Parathyroid adenoma (tissue), 2 donors: ENCODE measurements at regions not wholly inside any gene's neighbourhood (a gene's known extent, or its start where the extent isn't known, plus 50 kb on each side); places are given as distances from the start of the nearest gene placed in this dataset.

Experiments
- H2AFZ ChIP-seq: fragments of 300-600 bp; sonication (generic); one replicate; pipeline ENCODE4 v1.7.0; 2017; ENCODE audit warnings: antibody characterized with exemption, mild to moderate bottlenecking
- H3K27ac ChIP-seq: fragments of 300-600 bp; sonication (generic); one replicate; pipeline ENCODE4 v1.7.0; 2017
- H3K27me3 ChIP-seq: fragments of 300-600 bp; sonication (generic); one replicate; pipeline ENCODE4 v1.7.0; 2017; ENCODE audit warnings: low read length; ENCODE audit not compliant: control insufficient read depth, insufficient read depth
- H3K36me3 ChIP-seq: fragments of 300-600 bp; sonication (generic); one replicate; pipeline ENCODE4 v1.7.0; 2017; ENCODE audit warnings: low read length; ENCODE audit not compliant: control insufficient read depth, insufficient read depth
- H3K4me1 ChIP-seq: fragments of 300-600 bp; sonication (generic); one replicate; pipeline ENCODE4 v1.7.0; 2017; ENCODE audit warnings: control low read depth
- H3K4me2 ChIP-seq: fragments of 300-600 bp; sonication (generic); one replicate; pipeline ENCODE4 v1.7.0; 2017; ENCODE audit warnings: low read length
- H3K4me3 ChIP-seq: fragments of 300-600 bp; sonication (generic); one replicate; pipeline ENCODE4 v1.7.0; 2017; ENCODE audit warnings: low read depth, low read length
- H3K79me2 ChIP-seq: fragments of 300-600 bp; sonication (generic); one replicate; pipeline ENCODE4 v1.7.0; 2017; ENCODE audit warnings: control low read depth
- H3K9ac ChIP-seq: fragments of 300-600 bp; sonication (generic); one replicate; pipeline ENCODE4 v1.7.0; 2017; ENCODE audit warnings: mild to moderate bottlenecking
- H3K9me3 ChIP-seq: fragments of 300-600 bp; sonication (generic); one replicate; pipeline ENCODE4 v1.7.0; 2017; ENCODE audit warnings: low read length; ENCODE audit not compliant: control insufficient read depth
- TF ChIP-seq, protein P1 (sequence below): fragments of 300-600 bp; sonication (generic); IDR thresholded peaks from one replicate; pipeline ENCODE4 v1.7.0; 2017; ENCODE audit warnings: antibody characterized with exemption, mild to moderate bottlenecking
- donor health status: primary hyperparathyroidism.

DNA sequence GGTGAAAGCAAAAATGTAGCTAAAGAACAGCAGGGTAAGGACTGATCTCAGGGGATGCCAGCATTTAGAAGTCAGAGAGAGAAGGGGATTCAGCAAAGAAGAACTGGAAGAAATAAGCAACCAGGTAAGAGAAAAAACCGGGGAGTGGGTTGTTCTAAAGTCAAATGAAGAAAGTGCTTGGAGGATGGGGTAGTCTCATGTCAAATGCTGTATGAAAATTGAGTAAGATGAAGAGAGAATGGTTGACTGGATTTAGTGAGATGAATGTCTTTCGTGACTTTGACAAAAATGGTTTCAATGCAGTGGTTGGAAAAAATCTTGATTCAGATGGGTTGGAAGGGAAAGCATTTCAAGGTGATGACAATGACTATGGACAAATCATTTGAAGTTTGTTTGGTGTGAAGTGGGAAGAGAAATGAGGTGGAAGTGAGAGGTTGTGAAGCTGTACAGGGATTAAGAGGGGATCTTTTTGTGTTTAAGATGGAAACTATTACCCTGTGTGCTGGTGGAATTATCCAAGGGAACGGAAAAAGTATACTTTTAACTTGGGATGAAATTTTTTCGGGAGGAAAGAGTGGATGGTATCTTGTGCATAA is 484.0 kb downstream of the ETS1 start:
- H3K27ac ChIP-seq = no peak overlapping the region
- no peaks in the 10 kb centered on the region for H3K36me3 ChIP-seq
- TF ChIP-seq, protein P1, sequence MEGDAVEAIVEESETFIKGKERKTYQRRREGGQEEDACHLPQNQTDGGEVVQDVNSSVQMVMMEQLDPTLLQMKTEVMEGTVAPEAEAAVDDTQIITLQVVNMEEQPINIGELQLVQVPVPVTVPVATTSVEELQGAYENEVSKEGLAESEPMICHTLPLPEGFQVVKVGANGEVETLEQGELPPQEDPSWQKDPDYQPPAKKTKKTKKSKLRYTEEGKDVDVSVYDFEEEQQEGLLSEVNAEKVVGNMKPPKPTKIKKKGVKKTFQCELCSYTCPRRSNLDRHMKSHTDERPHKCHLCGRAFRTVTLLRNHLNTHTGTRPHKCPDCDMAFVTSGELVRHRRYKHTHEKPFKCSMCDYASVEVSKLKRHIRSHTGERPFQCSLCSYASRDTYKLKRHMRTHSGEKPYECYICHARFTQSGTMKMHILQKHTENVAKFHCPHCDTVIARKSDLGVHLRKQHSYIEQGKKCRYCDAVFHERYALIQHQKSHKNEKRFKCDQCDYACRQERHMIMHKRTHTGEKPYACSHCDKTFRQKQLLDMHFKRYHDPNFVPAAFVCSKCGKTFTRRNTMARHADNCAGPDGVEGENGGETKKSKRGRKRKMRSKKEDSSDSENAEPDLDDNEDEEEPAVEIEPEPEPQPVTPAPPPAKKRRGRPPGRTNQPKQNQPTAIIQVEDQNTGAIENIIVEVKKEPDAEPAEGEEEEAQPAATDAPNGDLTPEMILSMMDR = no peak
- no peak overlapping the region for H2AFZ ChIP-seq
- no peak overlapping the region for H3K4me2 ChIP-seq
- no peak overlapping the region for H3K9ac ChIP-seq
- no peaks in the 10 kb centered on the region for H3K27me3 ChIP-seq
- no peaks in the 10 kb centered on the region for H3K79me2 ChIP-seq
- H3K9me3 ChIP-seq = no peaks in the 10 kb centered on the region
- H3K4me3 ChIP-seq = no peak overlapping the region
- no peaks in the 10 kb centered on the region for H3K4me1 ChIP-seq

DNA sequence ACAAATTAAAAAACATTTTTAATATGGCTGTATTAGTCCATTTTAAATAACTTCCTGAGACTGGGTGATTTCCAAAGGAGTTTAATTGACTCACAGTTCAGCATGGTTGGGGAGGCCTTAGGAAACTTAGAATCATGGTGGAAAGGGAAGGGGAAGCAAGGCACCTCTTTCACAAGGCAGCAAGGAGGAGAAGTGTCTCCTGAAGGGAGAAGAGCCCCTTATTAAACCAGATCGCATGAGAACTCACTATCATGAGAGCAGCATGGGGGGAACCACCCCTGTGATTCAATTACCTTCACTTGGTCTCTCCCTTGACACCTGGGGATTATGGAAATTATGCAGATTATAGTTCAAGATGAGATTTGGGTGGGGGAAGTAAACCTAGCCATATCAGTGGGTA is 488.6 kb downstream of the ETS1 start:
- Histone ChIP-seq H3K79me2 (no peaks in the 10 kb centered on the region), H3K4me3 (no peak overlapping the region), H3K4me1 (no peaks in the 10 kb centered on the region), H2AFZ (no peak overlapping the region), H3K27me3 (no peaks in the 10 kb centered on the region), H3K36me3 (no peaks in the 10 kb centered on the region), H3K4me2 (no peak overlapping the region), H3K9ac (no peak overlapping the region), H3K27ac (no peak overlapping the region), H3K9me3 (no peaks in the 10 kb centered on the region)
- TF ChIP-seq, protein P1 = no peak

DNA sequence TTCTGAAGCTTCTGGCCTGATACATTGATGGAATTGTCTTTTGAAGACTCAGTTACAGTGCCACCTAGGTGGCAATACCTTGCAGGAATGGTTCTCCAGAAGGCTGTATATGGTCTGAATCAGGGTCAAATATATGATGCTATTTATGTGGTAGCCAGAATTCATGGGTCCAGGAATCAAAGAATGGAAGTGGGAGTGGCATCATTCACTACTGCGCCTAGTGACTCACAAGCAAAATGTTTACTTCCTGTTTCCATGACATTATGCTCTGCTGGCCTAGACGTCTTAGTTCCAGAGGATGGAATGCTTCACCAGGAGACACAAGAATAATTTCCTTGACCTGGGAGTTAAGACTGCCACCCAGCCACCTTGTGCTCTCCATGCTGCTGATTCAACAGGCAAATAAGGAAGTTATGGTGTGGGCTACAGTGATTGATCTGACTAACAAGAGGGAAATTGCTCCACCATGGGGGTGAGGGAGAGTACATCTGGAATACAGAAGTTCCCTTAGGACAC is 491.8 kb downstream of the ETS1 start:
- no peaks in the 10 kb centered on the region for H3K36me3 ChIP-seq
- H3K9me3 ChIP-seq = no peaks in the 10 kb centered on the region
- no peak overlapping the region for H3K9ac ChIP-seq
- no peaks in the 10 kb centered on the region for H3K79me2 ChIP-seq
- TF ChIP-seq, protein P1 = no peak
- no peak overlapping the region for H3K4me2 ChIP-seq
- H3K27ac ChIP-seq = no peak overlapping the region
- H2AFZ ChIP-seq = no peak overlapping the region
- no peaks in the 10 kb centered on the region for H3K4me1 ChIP-seq
- no peaks in the 10 kb centered on the region for H3K27me3 ChIP-seq
- no peak overlapping the region for H3K4me3 ChIP-seq

GRCh38 chr11:128093689-128094088 is 493.7 kb downstream of the ETS1 start:
- H3K4me2 ChIP-seq = no peak overlapping the region

More at GRCh38 chr11:128093689-128094088, 493.7 kb downstream of the ETS1 start:
- Histone ChIP-seq H3K9ac (no peak overlapping the region), H2AFZ (no peak overlapping the region), H3K27me3 (no peaks in the 10 kb centered on the region), H3K27ac (no peak overlapping the region), H3K79me2 (no peaks in the 10 kb centered on the region), H3K4me1 (no peaks in the 10 kb centered on the region), H3K36me3 (no peaks in the 10 kb centered on the region), H3K4me3 (no peak overlapping the region), H3K9me3 (no peaks in the 10 kb centered on the region)
- TF ChIP-seq, protein P1 = no peak
